ENCODE measurements at regions not wholly inside any gene's neighbourhood (a gene's known extent, or its start where the extent isn't known, plus 50 kb on each side); places are given as distances from the start of the nearest gene placed in this dataset.

GRCh38 chr17:34141590-34141989, 113.5 kb upstream of the CCL2 start:
- no peaks in the 10 kb centered on the region for H3K36me3 Mint-ChIP-seq (ENCODE audit: low read depth)
- H3K9me3 Mint-ChIP-seq, result no peaks in the 10 kb centered on the region
- H3K4me3 Mint-ChIP-seq, result no peak overlapping the region
- peaks cover 39% of the 10 kb centered on the region for H3K27me3 Mint-ChIP-seq
- no peak overlapping the region for H3K27ac Mint-ChIP-seq
- no peaks in the 10 kb centered on the region for H3K4me1 Mint-ChIP-seq
- ATAC-seq (replicated peaks), result no peak

GRCh38 chr17:34143430-34143829, 111.7 kb upstream of the CCL2 start:
- Mint-ChIP-seq H3K4me1 (no peaks in the 10 kb centered on the region), H3K4me3 (no peak overlapping the region), H3K9me3 (no peaks in the 10 kb centered on the region), H3K27ac (no peak overlapping the region), H3K27me3 (peaks cover 31% of the 10 kb centered on the region), H3K36me3 (ENCODE audit: low read depth) (no peaks in the 10 kb centered on the region)
- ATAC-seq (replicated peaks), result no peak

- no peaks in the 10 kb centered on the region for H3K9me3 Mint-ChIP-seq
- peak; percentile 50 for ATAC-seq (replicated peaks)
- H3K27ac Mint-ChIP-seq, result no peak overlapping the region
- peaks cover 26% of the 10 kb centered on the region for H3K27me3 Mint-ChIP-seq
- H3K4me3 Mint-ChIP-seq, result no peak overlapping the region
- no peaks in the 10 kb centered on the region for H3K36me3 Mint-ChIP-seq (ENCODE audit: low read depth)
- H3K4me1 Mint-ChIP-seq, result no peaks in the 10 kb centered on the region
Observed at GRCh38 chr17:34146440-34147043, 108.5 kb upstream of the CCL2 start.

GRCh38 chr17:34151102-34151501, 104.0 kb upstream of the CCL2 start:
- Mint-ChIP-seq H3K4me1 (no peaks in the 10 kb centered on the region), H3K27me3 (peaks cover 26% of the 10 kb centered on the region), H3K9me3 (no peaks in the 10 kb centered on the region), H3K36me3 (ENCODE audit: low read depth) (no peaks in the 10 kb centered on the region), H3K27ac (no peak overlapping the region), H3K4me3 (no peak overlapping the region)
- ATAC-seq (replicated peaks), result no peak

- ATAC-seq (replicated peaks), result no peak
- no peaks in the 10 kb centered on the region for H3K36me3 Mint-ChIP-seq (ENCODE audit: low read depth)
- no peak overlapping the region for H3K4me3 Mint-ChIP-seq
- no peaks in the 10 kb centered on the region for H3K4me1 Mint-ChIP-seq
- no peaks in the 10 kb centered on the region for H3K9me3 Mint-ChIP-seq
- no peak overlapping the region for H3K27ac Mint-ChIP-seq
- peaks cover 47% of the 10 kb centered on the region for H3K27me3 Mint-ChIP-seq
Observed at GRCh38 chr17:34153991-34154390, 101.1 kb upstream of the CCL2 start.

- no peak overlapping the region for H3K4me3 Mint-ChIP-seq
- peaks cover 47% of the 10 kb centered on the region for H3K27me3 Mint-ChIP-seq
- ATAC-seq (replicated peaks), result no peak
- H3K4me1 Mint-ChIP-seq, result no peaks in the 10 kb centered on the region
- no peaks in the 10 kb centered on the region for H3K36me3 Mint-ChIP-seq (ENCODE audit: low read depth)
- peaks cover 3% of the 10 kb centered on the region for H3K9me3 Mint-ChIP-seq
- H3K27ac Mint-ChIP-seq, result no peak overlapping the region
Observed at GRCh38 chr17:34154961-34155730, 99.9 kb upstream of the CCL2 start.

GRCh38 chr17:34155947-34156346, 99.1 kb upstream of the CCL2 start:
- Mint-ChIP-seq H3K27me3 (peaks cover 43% of the 10 kb centered on the region), H3K27ac (no peak overlapping the region), H3K4me1 (no peaks in the 10 kb centered on the region), H3K9me3 (peaks cover 3% of the 10 kb centered on the region), H3K4me3 (no peak overlapping the region), H3K36me3 (ENCODE audit: low read depth) (no peaks in the 10 kb centered on the region)
- ATAC-seq (replicated peaks), result no peak

GRCh38 chr17:34156401-34156740, 98.7 kb upstream of the CCL2 start:
- H3K9me3 Mint-ChIP-seq, result peaks cover 3% of the 10 kb centered on the region
- H3K27me3 Mint-ChIP-seq, result peaks cover 41% of the 10 kb centered on the region
- H3K4me1 Mint-ChIP-seq, result no peaks in the 10 kb centered on the region
- no peaks in the 10 kb centered on the region for H3K36me3 Mint-ChIP-seq (ENCODE audit: low read depth)
- ATAC-seq (replicated peaks), result no peak
- H3K27ac Mint-ChIP-seq, result no peak overlapping the region
- no peak overlapping the region for H3K4me3 Mint-ChIP-seq

GRCh38 chr17:34156741-34157589, 98.1 kb upstream of the CCL2 start:
- H3K4me3 Mint-ChIP-seq, result no peak overlapping the region

GRCh38 chr17:34161690-34162089, 93.4 kb upstream of the CCL2 start:
- H3K27ac Mint-ChIP-seq, result no peak overlapping the region
- H3K4me3 Mint-ChIP-seq, result no peak overlapping the region
- H3K36me3 Mint-ChIP-seq (ENCODE audit: low read depth), result no peaks in the 10 kb centered on the region
- H3K9me3 Mint-ChIP-seq, result peaks cover 3% of the 10 kb centered on the region
- H3K27me3 Mint-ChIP-seq, result peaks cover 47% of the 10 kb centered on the region
- H3K4me1 Mint-ChIP-seq, result no peaks in the 10 kb centered on the region
- no peak for ATAC-seq (replicated peaks)

More at GRCh38 chr17:34156741-34157589, 98.1 kb upstream of the CCL2 start:
- H3K27ac Mint-ChIP-seq, result no peak overlapping the region
- H3K4me1 Mint-ChIP-seq, result no peaks in the 10 kb centered on the region
- peaks cover 3% of the 10 kb centered on the region for H3K9me3 Mint-ChIP-seq
- ATAC-seq (replicated peaks), result no peak
- no peaks in the 10 kb centered on the region for H3K36me3 Mint-ChIP-seq (ENCODE audit: low read depth)
- H3K27me3 Mint-ChIP-seq, result peaks cover 44% of the 10 kb centered on the region

- Mint-ChIP-seq H3K9me3 (peaks cover 3% of the 10 kb centered on the region), H3K36me3 (ENCODE audit: low read depth) (no peaks in the 10 kb centered on the region), H3K27me3 (peaks cover 43% of the 10 kb centered on the region), H3K4me3 (no peak overlapping the region), H3K4me1 (no peaks in the 10 kb centered on the region), H3K27ac (no peak overlapping the region)
- no peak for ATAC-seq (replicated peaks)
Observed at GRCh38 chr17:34163123-34163522, 92.0 kb upstream of the CCL2 start.

GRCh38 chr17:34163646-34164045, 91.4 kb upstream of the CCL2 start:
- H3K4me1 Mint-ChIP-seq, result no peaks in the 10 kb centered on the region
- H3K36me3 Mint-ChIP-seq (ENCODE audit: low read depth), result no peaks in the 10 kb centered on the region
- H3K27ac Mint-ChIP-seq, result no peak overlapping the region
- ATAC-seq (replicated peaks), result no peak
- no peak overlapping the region for H3K4me3 Mint-ChIP-seq
- H3K27me3 Mint-ChIP-seq, result peaks cover 38% of the 10 kb centered on the region
- H3K9me3 Mint-ChIP-seq, result peaks cover 3% of the 10 kb centered on the region

GRCh38 chr17:34164837-34165236, 90.2 kb upstream of the CCL2 start:
- Mint-ChIP-seq H3K9me3 (no peaks in the 10 kb centered on the region), H3K4me3 (no peak overlapping the region), H3K27me3 (peaks cover 33% of the 10 kb centered on the region), H3K27ac (no peak overlapping the region), H3K4me1 (no peaks in the 10 kb centered on the region), H3K36me3 (ENCODE audit: low read depth) (no peaks in the 10 kb centered on the region)
- no peak for ATAC-seq (replicated peaks)

- no peaks in the 10 kb centered on the region for H3K9me3 Mint-ChIP-seq
- no peak for ATAC-seq (replicated peaks)
- H3K4me3 Mint-ChIP-seq, result no peak overlapping the region
- no peaks in the 10 kb centered on the region for H3K4me1 Mint-ChIP-seq
- H3K27me3 Mint-ChIP-seq, result peaks cover 33% of the 10 kb centered on the region
- no peaks in the 10 kb centered on the region for H3K36me3 Mint-ChIP-seq (ENCODE audit: low read depth)
- no peak overlapping the region for H3K27ac Mint-ChIP-seq
Observed at GRCh38 chr17:34166352-34166751, 88.7 kb upstream of the CCL2 start.

- no peaks in the 10 kb centered on the region for H3K9me3 Mint-ChIP-seq
- no peak overlapping the region for H3K4me3 Mint-ChIP-seq
- no peak overlapping the region for H3K27ac Mint-ChIP-seq
- no peaks in the 10 kb centered on the region for H3K36me3 Mint-ChIP-seq (ENCODE audit: low read depth)
- no peak for ATAC-seq (replicated peaks)
- H3K4me1 Mint-ChIP-seq, result no peaks in the 10 kb centered on the region
- H3K27me3 Mint-ChIP-seq, result peaks cover 28% of the 10 kb centered on the region
Observed at GRCh38 chr17:34167354-34167753, 87.7 kb upstream of the CCL2 start.

Data from activated T-helper 17 cell treated with anti-CD3 and anti-CD28 coated beads, Interleukin-2, amount 50 U/mL, for 72 hours (primary cell).